C4-2B (cell line): ENCODE measurements at regions not wholly inside any gene's neighbourhood (a gene's known extent, or its start where the extent isn't known, plus 50 kb on each side); places are given as distances from the start of the nearest gene placed in this dataset.

ENCODE experiments used
- CTCF ChIP-seq: fragments of 450-650 bp; conservative IDR thresholded peaks from 2 replicates; pipeline ENCODE4 v1.5.1; 2017; ENCODE audit warnings: mild to moderate bottlenecking
- ZFX ChIP-seq: fragments of 450-650 bp; IDR thresholded peaks from 2 replicates; pipeline ENCODE4 v1.6.1; 2017

- TF ChIP-seq CTCF (no peak), ZFX (no peak)
Measured at GRCh38 chr20:53847837-53848170, 222.6 kb downstream of the BCAS1 start.
